ENCODE measurements at regions not wholly inside any gene's neighbourhood (a gene's known extent, or its start where the extent isn't known, plus 50 kb on each side); places are given as distances from the start of the nearest gene placed in this dataset.
"Not testable (repeated sequence)": the region's sequence is repeated elsewhere in the genome, so short reads cannot be mapped to it uniquely, and the experiment has no call there.

GRCh38 chr13:107642831-107643230, 572.5 kb downstream of the LIG4 start:
- DNase-seq = peak; percentile 75

DNA sequence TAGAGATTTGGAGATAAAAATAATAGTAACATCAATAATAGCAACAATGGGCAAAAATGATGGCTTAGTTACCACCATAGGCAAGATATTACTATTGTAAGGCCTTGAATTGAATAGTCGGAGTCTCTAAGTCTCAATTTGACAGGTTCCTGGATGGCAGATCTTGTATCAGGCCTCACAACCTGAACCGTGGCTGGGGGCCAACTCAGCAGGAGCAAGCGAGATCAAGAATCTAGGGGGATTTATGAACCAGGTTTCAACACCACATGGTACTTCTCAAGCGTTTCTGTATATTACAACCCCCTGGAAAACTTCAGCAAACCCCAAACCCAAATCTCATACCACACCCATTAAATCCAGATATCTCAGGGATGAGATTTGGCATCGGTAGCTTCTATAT, 573.8 kb downstream of the LIG4 start:
- no peak for DNase-seq

DNA sequence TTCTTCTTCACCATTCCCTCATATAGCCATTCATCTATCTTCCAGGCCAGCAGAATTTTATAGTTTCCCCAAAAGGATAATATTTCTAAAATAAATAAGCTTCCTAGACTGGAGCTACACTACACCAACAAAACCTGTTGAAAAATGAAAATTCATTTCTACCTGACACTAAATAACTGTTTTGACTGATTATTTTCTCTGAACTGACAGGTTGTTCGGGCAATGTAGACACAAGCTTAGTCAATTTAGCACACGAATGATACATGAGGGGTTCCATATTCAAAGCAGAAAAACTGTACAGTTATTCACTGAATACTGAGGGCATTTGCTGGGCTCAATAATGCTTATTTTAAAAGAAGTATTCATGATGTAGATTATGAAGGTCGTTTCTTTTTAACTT, 589.7 kb downstream of the LIG4 start:
- no peak for DNase-seq

DNA sequence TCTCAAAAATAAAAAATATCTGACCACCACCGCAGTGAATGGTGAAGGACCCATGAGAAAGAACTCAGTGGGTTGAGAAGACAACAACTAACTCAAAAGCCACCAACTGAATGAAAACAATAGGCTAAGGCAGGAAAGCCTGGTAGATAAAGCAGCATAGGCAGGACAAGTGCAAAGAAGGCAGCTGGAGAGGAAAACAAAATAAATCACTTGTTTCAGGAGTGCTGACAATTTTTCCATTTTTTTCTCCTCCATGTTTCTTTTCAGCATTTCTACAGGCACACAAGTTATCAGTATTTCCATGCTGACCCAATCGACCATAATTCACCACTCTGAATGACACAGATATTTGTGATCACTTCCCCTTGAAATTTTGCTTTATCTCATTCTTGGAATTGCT, 597.8 kb downstream of the LIG4 start:
- DNase-seq = no peak

- DNase-seq = no peak
Observed at GRCh38 chr13:107612376-107612775, 603.0 kb downstream of the LIG4 start.

- no peak for DNase-seq
Observed at GRCh38 chr13:107608736-107609135, 606.6 kb downstream of the LIG4 start.

- no peak for DNase-seq
Observed at GRCh38 chr13:107600971-107601370, 614.4 kb downstream of the LIG4 start.

DNA sequence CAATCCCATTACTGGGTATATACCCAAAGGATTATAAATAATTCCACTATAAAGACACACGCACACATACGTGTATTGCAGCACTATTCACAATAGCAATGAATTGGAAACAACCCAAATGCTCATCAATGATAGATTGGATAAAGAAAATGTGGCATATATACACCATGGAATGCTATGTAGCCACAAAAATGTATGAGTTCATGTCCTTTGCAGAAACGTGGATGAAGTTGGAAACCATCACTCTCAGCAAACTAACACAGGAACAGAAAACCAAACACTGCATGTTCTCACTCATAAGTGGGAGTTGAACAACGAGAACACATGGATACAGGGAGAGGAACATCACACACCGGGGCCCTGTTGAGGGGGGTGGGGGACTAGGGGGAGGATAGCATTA, 619.0 kb downstream of the LIG4 start:
- not testable (repeated sequence) for DNase-seq

DNA sequence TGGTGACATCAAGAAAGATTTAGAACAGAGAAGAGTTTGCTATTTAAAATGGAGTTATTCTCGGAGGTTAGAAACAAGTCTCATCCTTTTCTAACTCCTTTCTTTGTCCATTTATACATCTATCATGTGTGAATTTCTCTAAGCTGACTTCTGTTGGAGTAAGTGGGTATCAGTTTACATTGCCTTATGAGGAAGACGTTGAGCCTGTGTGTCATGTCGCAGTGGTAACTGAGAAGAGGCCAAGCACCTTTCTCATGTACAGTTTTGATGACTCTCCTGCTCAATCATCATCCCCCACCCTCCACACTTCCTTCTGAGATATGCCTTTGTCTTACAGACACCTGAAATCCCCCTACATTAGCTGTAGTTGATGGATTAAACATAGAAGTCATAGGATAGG, 624.8 kb downstream of the LIG4 start:
- DNase-seq = no peak

GRCh38 chr13:107587681-107588080, 627.7 kb downstream of the LIG4 start:
- no peak for DNase-seq

DNA sequence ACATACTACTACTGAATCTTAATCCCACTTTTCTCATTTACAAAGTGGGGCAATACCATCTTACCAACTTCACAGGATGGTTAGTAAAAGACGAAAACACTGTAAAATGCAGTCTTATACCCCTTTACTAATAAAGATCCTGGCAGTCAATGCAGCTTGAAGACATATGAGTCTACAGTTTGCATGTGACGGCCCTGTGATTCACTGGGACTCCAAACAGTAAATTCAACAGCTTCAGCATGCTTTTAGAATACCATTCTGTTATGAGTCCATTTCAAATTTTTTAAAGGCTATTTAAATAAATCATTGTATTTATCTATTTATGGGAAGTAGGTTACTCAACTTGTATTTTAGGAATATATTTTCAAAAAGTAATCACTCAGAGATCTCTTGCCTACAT, 629.1 kb downstream of the LIG4 start:
- DNase-seq = no peak

DNA sequence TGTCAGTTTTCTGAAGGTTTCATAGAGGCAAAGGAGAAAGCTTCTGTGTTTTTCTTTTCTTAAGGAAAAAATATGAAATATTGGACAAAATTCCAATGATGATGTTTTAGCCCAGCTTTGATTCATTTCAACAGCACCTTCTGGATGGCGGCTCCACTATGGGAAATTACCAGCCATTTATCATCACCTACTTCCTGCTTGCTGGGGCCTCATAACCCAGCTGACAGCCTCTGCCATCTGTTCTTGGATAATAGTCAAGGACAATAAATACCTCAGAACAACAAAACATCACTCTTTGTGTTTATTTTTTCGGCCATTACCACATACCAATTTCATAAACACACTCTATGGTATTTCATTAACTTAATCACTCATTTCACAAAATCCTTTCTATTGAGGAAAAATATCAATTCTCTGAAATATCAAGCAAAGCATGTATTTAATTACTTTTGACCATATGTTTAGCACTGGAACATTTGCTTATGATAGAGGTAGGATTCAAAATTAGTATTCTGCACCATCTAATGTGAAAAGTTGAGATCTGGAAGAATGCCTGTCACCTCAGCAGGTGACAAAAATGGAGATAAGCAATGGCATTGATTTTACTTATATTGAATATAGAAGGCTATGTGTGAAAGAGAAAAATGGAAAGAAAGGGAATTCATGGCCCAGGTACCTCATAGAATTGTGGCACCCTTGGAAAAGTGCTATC, 629.7 kb downstream of the LIG4 start:
- no peak for DNase-seq

DNA sequence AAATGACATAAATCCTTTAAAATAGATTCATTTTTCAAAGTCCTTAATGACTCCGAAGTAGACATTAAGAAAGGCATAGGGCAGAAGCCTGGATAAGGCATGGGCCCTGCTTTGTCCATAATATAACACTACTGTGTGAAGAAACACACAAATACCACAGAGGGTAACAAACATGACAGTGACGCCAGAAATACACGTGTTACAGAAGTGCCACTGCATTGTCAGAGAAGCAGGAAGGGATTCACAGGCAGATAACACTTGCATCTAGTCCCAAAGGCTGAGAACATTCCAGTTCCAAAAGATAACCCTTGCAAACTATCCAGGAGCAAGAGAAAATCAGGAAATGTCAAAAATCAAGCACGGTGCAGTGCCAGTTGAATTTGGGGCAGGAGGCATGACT, 633.2 kb downstream of the LIG4 start:
- no peak for DNase-seq

- no peak for DNase-seq
Observed at GRCh38 chr13:107580741-107581412, 634.5 kb downstream of the LIG4 start.

GRCh38 chr13:107576430-107576829, 638.9 kb downstream of the LIG4 start:
- DNase-seq = no peak

- DNase-seq = no peak
Observed at GRCh38 chr13:107574517-107575210, 640.7 kb downstream of the LIG4 start.

GRCh38 chr13:107573184-107573583, 642.2 kb downstream of the LIG4 start:
- DNase-seq = no peak

DNA sequence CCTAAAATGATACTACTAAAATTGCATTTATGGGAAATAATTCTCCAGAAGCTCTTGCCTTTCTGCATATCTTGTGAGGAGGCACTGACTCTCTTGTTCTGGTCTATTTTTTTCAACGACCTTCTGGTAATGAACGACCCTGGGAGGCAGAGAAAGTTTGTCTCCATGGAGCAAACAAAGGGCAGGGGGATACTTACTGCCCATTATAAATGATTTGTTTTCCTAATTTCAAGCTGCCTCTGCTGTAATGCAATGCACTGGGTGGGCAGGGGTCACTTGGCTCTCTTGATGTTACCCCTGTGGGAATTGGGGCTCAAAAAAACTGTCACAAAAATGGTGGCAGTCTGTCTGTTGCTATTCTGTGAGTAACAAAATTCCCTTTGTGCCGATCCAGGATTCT, 643.2 kb downstream of the LIG4 start:
- DNase-seq = no peak

GRCh38 chr13:107568181-107568580, 647.2 kb downstream of the LIG4 start:
- DNase-seq = no peak

GRCh38 chr13:107563099-107563925, 652.0 kb downstream of the LIG4 start:
- DNase-seq = peak; percentile 68

- peak; percentile 16 for DNase-seq
Observed at GRCh38 chr13:107562203-107562602, 653.1 kb downstream of the LIG4 start.

- DNase-seq = peak; percentile 59
Observed at GRCh38 chr13:107554460-107554859, 660.9 kb downstream of the LIG4 start.

DNA sequence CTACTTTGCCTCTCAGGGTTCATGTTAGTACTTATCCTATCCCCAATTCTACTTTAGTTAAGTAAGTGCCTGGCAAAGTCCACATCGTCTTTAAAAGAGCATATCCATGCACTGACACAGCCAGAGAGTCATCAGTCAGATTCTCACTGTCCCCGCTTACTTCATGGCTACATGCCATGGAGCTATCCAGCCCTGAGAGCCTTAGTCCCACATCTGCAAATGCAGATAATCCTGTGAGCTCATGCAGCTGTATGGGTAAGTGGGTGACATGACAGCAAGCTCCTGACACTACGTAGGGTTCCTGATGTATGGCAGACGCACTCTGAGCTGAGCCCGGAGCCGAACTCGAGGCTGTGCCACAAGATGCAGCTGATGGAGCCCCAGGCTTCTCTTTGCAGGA, 661.5 kb downstream of the LIG4 start:
- DNase-seq = no peak

Data from eye (tissue), 1 donor.